Activated CD4-positive, alpha-beta memory T cell treated with anti-CD3 and anti-CD28 coated beads, Interleukin-2, amount 10 ng/mL, durations not matched to agents 7 days and 5 days (primary cell): ENCODE measurements at regions not wholly inside any gene's neighbourhood (a gene's known extent, or its start where the extent isn't known, plus 50 kb on each side); places are given as distances from the start of the nearest gene placed in this dataset.

Experiments
- CTCF ChIA-PET: fragments of 350-600 bp; sonication (Branson Sonifier 250); formaldehyde crosslinking; loops from one replicate; lab custom pipeline; 2021; ENCODE audit warnings: antibody characterized with exemption, inconsistent platforms; lab: Charles Lee
- POLR2A ChIA-PET: fragments of 350-600 bp; sonication (Branson Sonifier 250); formaldehyde crosslinking; loops from one replicate; lab custom pipeline; 2021; ENCODE audit warnings: antibody characterized with exemption; lab: Charles Lee
- DNase-seq: peaks from one replicate; pipeline ENCODE4 v3.0.0-alpha.2; 2020
- H3K27ac Mint-ChIP-seq: one replicate; pipeline ENCODE4 v1.8.0; 2021; ENCODE audit warnings: mild to moderate bottlenecking, mixed read lengths
- H3K27me3 Mint-ChIP-seq: one replicate; pipeline ENCODE4 v1.8.0; 2021; ENCODE audit warnings: mixed read lengths
- H3K36me3 Mint-ChIP-seq: one replicate; pipeline ENCODE4 v1.8.0; 2021; ENCODE audit warnings: low read depth, mixed read lengths
- H3K4me1 Mint-ChIP-seq: one replicate; pipeline ENCODE4 v1.8.0; 2021; ENCODE audit warnings: mixed read lengths
- H3K4me3 Mint-ChIP-seq: one replicate; pipeline ENCODE4 v1.8.0; 2021; ENCODE audit warnings: mild to moderate bottlenecking, mixed read lengths
- H3K9me3 Mint-ChIP-seq: one replicate; pipeline ENCODE4 v1.8.0; 2021; ENCODE audit warnings: mixed read lengths

DNA sequence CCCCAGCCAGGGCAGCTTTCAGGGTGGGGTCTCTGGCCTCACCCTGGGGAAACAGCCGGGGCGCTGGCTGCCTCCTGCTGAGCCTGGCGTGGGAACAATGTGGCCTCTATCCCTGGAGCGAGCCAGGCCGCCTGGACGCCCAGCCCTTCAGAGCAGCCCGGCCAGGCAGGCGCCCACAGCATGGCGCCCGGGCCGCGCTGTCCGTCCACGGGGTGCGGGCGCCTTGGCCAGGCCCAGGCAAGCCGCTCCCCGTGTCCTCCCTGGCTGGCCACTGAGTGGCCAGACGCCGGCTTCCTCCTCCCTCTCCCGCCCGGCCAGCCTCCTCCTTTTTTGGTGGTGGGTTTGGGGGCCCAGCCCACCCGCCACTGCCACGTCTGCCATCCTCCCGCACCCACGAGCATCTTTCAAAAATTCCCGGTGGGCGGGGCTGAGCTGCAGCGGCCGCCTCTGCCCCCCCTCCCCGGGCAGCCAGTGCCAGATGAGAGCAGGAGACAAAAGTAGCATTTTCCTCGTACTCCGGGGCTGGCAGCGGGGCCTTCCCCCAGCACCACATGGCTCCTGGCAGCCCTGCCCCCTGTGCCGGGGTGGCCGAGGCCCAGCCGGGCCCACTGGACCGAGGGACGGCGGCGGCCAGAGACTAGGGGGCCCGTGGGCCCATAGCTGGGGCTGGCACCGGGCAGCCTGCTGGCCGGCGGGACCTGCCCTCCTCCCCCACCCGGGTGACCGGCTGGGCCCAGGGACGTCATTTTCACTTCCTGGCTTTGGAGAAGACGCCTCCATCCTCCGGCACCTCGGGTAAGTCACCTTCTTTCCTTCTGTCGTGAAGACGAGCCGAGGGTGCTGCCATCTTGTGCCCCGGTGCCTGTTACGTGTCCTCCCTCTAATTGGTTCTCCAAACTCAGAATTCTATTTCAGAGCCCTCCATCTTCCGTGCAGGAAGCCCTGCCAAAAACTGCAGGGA, 70.2 kb upstream of the PPARA start:
- no peaks in the 10 kb centered on the region for H3K9me3 Mint-ChIP-seq
- H3K27ac Mint-ChIP-seq = no peak overlapping the region
- H3K4me1 Mint-ChIP-seq = peaks cover 17% of the 10 kb centered on the region
- DNase-seq = no peak
- no peak overlapping the region for H3K4me3 Mint-ChIP-seq
- ChIA-PET POLR2A (no interaction called here), CTCF (no interaction called here)
- no peaks in the 10 kb centered on the region for H3K27me3 Mint-ChIP-seq
- H3K36me3 Mint-ChIP-seq = peaks cover 5% of the 10 kb centered on the region

DNA sequence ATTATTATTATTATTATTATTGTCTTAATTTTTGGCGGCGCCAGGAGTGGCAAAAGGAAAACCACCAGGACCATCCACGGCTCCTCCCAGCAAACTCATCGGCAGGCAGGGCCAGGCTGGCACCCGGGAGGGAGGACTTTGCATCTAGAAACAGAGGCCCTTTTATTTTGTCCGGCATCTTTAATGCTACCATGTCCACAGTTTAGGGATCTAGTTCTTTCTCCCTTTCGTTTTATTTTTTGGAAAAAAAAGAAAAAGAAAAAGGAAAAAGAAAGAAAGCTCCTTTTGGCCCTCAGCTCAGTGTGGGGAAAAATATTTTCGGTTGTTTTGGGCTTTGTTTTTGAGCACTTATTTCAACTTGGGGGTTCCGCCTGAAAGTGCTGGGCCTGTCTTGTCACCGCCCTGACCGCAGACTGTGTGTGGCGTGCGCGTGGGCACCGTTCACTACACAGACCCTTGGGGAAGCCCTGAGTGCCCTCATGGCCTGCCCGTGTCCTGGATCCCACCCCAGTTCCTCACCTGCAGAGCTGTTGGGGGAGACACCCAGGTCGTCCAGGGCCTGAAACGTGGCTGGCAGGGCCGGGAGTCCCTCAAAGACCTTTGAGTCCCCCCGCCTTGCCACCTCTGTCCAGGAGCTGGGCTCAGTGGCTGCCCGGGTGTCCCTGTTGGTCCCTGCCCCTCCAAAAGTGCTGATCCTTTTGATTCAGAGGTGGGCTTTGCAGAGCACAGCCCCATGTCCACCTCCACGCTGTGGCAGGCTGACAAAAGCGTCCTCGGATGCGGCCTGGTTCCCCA, 69.1 kb upstream of the PPARA start:
- Mint-ChIP-seq H3K36me3 (peaks cover under 1% of the 10 kb centered on the region), H3K9me3 (no peaks in the 10 kb centered on the region), H3K27me3 (no peaks in the 10 kb centered on the region), H3K4me3 (no peak overlapping the region), H3K4me1 (peaks cover 9% of the 10 kb centered on the region), H3K27ac (no peak overlapping the region)
- DNase-seq = no peak
- ChIA-PET POLR2A (no interaction called here), CTCF (no interaction called here)

DNA sequence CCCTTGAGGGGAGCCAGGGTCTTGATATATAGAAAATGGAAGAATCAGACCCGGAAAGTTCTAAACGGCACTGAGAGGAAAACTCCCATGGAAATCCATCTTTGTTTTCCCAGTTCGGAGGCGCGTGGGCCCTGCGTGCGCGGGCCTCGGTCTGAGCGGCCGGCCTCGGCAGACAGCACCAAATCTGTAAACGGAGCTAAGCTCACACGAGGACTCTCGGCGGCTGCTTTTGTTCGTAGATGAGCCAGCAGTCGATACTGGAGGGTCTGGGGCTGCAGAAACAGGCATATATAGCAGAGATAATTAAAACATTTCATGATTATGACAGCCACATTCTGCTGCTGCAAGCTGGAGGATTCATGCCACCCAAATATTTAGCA, 68.5 kb upstream of the PPARA start:
- Mint-ChIP-seq H3K27me3 (no peaks in the 10 kb centered on the region), H3K4me3 (no peak overlapping the region), H3K36me3 (no peaks in the 10 kb centered on the region), H3K4me1 (peaks cover 6% of the 10 kb centered on the region), H3K9me3 (no peaks in the 10 kb centered on the region), H3K27ac (no peak overlapping the region)
- ChIA-PET POLR2A (interaction anchor here (0.6 kb wide), 1 partner anchor 11 kb away, joined by 4 read pairs; no protein-coding TSS in a partner anchor), CTCF (interaction anchor here (0.7 to 1.3 kb wide), 2 partner anchors 76 to 255 kb away, joined by 4 to 5 read pairs; no protein-coding TSS in a partner anchor)
- no peak for DNase-seq

DNA sequence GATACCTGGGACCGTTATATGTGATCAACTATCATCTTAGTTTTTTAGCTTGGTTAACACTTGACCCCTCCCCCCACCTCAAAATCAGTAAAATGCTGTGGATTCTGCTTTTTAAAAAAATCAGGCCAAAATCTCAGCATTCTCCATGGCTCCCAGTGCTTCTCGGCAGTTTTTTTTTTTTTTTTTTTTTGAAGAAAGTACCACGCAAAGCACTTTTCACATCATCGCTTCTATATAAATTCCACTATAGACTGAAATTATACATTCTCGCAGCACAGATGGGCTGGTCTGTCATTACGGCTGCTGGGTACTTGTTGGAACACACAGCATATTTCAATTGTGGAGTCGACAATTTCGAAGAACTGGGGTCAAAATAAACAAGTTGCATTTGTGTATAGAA, 67.7 kb upstream of the PPARA start:
- Mint-ChIP-seq H3K36me3 (no peaks in the 10 kb centered on the region), H3K27ac (no peak overlapping the region), H3K9me3 (no peaks in the 10 kb centered on the region), H3K4me1 (peaks cover 2% of the 10 kb centered on the region), H3K27me3 (no peaks in the 10 kb centered on the region), H3K4me3 (no peak overlapping the region)
- ChIA-PET POLR2A (no interaction called here), CTCF (interaction anchor here (0.7 to 1.3 kb wide), 2 partner anchors 76 to 254 kb away, joined by 4 to 5 read pairs; no protein-coding TSS in a partner anchor)
- no peak for DNase-seq

DNA sequence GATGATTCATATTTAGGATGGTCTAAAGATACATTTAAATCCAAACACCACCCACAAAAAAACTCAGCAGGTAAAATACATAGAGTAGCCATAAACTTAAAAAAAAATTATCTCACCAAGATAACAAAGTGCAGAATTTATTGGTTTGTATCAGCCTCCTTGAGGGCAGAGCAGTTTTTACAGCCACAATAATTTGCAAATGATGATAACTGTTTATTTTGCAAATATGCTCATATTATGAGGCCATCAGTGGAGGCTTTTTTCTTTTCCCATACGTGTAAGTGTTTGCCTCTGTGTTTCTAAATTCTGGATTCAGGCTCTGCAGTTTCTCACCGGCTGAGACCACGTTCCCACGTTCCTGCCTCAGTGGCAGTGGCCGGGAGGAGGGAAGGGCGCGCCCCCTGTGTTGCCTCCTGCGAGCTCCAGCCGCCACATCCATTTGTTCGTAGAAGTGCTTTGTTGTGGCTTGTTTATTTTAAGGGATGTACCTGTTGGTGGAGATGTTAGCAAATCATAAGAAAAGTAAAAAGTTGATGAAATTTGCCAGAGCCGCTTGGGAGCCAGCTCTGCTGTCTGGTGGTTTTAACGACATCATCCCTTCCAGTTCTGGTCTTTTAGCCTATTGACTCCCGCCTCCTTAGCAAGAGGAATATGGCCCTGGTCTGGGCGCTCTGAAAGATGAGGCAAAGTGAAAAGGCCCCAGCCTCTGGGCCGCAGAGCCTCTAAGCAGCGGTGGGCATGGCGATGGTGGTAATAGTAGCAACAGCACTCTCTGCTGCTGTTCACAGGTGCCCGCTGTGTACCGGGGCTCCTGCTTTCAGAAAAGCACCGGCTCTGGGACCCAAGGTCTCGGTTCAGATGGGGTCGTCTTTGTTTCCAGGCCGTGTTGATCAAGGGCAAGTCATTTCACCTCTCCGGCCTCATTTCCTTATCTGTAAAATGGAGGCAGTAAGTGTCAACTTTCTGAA, 66.7 kb upstream of the PPARA start:
- DNase-seq = no peak
- H3K4me3 Mint-ChIP-seq = no peak overlapping the region
- H3K27ac Mint-ChIP-seq = no peak overlapping the region
- H3K9me3 Mint-ChIP-seq = no peaks in the 10 kb centered on the region
- CTCF ChIA-PET = no interaction called here
- no peaks in the 10 kb centered on the region for H3K36me3 Mint-ChIP-seq
- POLR2A ChIA-PET = no interaction called here
- peaks cover 2% of the 10 kb centered on the region for H3K4me1 Mint-ChIP-seq
- H3K27me3 Mint-ChIP-seq = no peaks in the 10 kb centered on the region

DNA sequence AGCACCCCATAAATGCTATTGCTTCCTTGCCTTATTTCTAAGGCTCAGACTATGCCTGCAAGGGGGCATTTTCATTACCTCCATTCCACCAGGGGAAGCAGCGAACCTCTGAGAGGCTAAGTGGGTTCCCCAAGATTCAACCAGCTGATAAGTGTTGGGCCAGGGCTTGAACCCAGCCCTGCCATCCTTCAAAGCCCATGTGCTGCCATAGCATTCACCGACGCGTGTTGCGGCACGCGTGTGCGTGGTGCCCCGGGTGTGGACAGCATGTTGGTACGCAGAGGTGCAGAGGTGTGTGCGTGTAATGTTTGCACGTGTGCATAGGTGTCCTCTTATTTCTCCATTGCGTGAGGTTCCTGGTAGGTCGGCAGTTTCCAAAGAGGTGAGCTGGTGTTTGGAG, 66.0 kb upstream of the PPARA start:
- no peak overlapping the region for H3K27ac Mint-ChIP-seq
- H3K36me3 Mint-ChIP-seq = no peaks in the 10 kb centered on the region
- no peak overlapping the region for H3K4me3 Mint-ChIP-seq
- no peak for DNase-seq
- H3K27me3 Mint-ChIP-seq = no peaks in the 10 kb centered on the region
- ChIA-PET POLR2A (no interaction called here), CTCF (no interaction called here)
- no peaks in the 10 kb centered on the region for H3K9me3 Mint-ChIP-seq
- peaks cover 2% of the 10 kb centered on the region for H3K4me1 Mint-ChIP-seq

DNA sequence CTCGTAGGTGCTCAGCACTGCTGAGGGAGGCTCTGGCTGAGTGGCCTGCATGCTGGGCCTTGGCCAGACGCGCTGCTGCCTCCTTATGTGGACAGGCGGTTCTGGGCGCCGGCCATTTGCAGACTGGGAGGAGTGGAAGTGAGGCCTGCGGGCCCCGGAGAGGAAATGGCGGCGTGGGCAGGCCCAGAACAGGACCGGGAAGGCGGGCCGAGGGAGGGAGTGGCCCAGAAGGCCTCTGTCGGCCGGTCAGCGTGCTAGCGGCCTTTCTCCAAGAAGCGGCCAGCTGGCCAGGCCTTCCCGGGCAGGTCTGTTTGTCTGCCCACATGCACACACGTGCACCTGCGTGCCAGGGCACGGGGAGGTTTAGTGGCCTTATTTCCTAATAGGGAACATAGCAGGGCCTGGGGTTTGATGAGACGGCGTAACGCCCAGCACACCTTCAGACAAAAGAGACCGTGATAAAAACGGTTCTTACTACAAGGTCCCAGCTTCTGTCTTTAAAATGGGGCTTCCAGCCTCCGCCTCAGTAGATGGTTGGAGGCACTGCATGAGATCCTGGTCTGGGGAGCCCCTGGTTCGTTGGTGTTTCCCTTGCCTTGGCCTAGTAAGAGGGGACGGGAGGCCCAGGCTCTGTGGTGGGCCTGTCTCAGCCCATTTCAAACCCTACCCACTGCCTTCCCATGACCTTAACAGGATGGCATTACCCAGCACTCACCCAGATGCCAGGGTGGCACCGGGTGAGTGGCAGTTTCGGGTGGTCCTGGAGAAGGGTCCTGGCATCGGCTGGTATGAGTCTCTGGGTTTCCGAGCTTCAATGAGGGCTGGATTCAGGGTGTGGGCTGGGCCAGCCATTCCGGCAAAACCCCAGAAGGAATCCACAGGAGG, 65.1 kb upstream of the PPARA start:
- DNase-seq = no peak
- H3K4me1 Mint-ChIP-seq = peaks cover 2% of the 10 kb centered on the region
- CTCF ChIA-PET = no interaction called here
- H3K9me3 Mint-ChIP-seq = no peaks in the 10 kb centered on the region
- no peaks in the 10 kb centered on the region for H3K36me3 Mint-ChIP-seq
- POLR2A ChIA-PET = no interaction called here
- H3K4me3 Mint-ChIP-seq = no peak overlapping the region
- no peaks in the 10 kb centered on the region for H3K27me3 Mint-ChIP-seq
- no peak overlapping the region for H3K27ac Mint-ChIP-seq

DNA sequence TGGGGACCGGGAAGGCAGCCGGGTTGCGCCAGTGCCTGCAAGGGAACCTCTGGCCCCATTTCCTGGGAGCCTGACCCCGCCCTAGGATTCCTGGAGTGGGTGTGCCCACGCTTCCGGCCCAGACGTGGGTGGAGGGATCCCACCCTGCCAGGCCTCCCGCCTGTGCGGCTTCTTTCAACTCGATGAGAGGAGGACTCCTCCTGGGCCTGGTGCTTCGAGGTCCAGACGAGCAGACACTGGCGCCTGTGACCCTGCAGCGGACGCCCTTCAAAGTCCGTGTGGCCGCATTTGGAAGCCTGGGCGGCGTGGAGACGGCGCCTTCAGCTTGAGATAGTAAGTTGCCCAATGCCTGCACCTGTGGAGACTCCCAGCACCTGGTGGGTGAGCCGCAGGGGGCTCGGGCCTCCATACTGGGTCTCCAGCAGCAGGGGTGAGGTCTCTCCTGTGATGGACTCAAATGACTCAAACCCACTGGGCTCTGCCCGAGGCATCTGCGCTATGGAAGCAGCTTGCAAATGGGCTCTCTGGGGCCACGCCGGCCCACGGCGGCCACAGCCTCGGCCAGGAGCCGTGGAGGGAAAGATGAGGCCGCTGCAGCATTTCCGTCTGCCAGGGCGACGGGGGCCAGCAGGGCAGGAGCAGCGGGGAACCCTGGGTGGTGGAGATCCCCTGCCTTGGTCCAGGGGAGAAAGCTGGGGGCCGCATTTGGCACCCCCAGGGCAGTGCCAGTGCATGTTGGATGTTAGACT, 64.3 kb upstream of the PPARA start:
- DNase-seq = no peak
- CTCF ChIA-PET = no interaction called here
- Mint-ChIP-seq H3K27ac (no peak overlapping the region), H3K9me3 (no peaks in the 10 kb centered on the region), H3K36me3 (no peaks in the 10 kb centered on the region), H3K27me3 (no peaks in the 10 kb centered on the region), H3K4me3 (no peak overlapping the region), H3K4me1 (peaks cover 4% of the 10 kb centered on the region)
- POLR2A ChIA-PET = no interaction called here

DNA sequence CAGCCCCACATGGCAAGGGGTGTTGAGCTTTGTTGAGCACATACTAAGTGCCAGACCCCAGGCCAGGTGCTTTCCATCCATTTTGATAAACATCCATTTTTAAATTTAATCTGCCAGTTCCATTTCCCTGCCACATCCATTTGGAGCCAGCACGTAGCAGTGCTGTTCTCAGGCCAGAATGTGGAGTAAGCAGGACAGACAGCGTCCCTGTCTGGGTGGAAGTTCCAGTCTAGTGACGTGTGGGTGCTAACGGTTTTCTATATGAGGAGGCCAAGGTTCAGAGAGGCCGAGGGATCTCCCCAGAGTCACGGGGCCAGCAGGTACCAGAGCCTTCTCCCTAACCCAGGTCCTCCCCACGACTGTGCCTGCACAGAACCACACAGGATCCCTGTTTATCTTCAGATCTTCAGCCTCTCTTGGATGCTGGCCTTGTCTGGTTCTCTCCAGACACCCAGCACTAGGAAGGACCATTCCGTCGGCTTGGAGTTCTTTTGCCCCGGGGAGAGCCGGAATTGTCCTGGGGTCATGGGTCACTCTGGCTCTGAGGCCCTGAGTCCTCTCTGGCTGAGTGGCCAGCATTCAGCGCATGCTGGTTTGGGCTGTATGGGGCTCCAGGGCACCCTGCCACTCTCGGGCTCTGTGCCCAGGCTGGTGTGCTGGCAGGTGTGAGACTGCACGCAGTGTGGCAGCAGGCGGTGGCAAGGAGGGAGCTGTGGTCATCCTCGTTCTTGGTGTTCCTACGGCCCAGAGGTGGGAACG, 63.6 kb upstream of the PPARA start:
- ChIA-PET POLR2A (no interaction called here), CTCF (no interaction called here)
- Mint-ChIP-seq H3K27ac (no peak overlapping the region), H3K4me3 (no peak overlapping the region), H3K4me1 (peaks cover 6% of the 10 kb centered on the region), H3K27me3 (no peaks in the 10 kb centered on the region), H3K36me3 (no peaks in the 10 kb centered on the region), H3K9me3 (no peaks in the 10 kb centered on the region)
- no peak for DNase-seq

DNA sequence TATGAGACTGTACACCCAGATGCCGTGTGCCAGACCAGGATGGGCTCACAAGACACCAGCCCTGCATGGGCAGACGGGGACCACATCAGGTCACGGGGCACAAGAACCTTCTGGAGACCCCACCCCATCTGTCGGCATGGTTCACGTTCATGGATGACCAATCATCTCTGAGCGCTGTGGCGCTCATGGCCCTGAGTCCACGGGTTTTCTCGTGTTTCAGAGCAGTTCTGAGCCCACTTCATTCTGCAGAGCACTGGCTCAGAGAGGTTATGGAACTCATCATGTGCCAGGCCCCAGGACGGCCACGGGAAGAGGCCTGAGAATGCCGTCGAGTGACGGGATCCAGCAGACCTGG, 63.0 kb upstream of the PPARA start:
- Mint-ChIP-seq H3K4me3 (no peak overlapping the region), H3K27ac (no peak overlapping the region), H3K9me3 (no peaks in the 10 kb centered on the region), H3K4me1 (peaks cover 10% of the 10 kb centered on the region), H3K27me3 (no peaks in the 10 kb centered on the region), H3K36me3 (no peaks in the 10 kb centered on the region)
- ChIA-PET CTCF (no interaction called here), POLR2A (interaction anchor here (1.0 kb wide), 1 partner anchor 74 kb away, joined by 3 read pairs; no protein-coding TSS in a partner anchor)
- DNase-seq = no peak

DNA sequence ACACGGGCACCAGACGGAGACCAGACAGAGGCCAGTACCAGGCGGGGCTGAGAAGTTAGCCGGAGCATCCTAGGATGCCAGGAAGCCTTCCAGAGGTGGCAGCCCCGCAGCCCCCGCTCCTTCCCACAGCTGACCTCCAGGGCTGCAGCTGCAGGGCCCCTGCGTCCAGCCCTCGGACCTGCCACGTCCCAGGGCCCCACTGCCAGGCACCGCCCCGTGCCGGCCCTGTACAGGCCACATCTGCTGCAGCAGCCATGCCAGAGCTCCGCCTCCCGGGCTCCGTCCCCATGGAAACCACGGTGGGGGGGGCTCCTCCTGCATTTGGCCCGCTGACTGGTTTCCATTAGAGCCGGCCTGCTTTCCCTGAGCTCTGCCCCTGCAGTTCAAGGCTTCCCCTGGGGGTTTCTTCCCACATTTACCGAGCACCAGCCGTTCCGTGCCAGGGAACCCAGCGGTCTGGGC, 62.5 kb upstream of the PPARA start:
- H3K9me3 Mint-ChIP-seq = no peaks in the 10 kb centered on the region
- POLR2A ChIA-PET = interaction anchor here (1.0 kb wide), 1 partner anchor 75 kb away, joined by 3 read pairs; no protein-coding TSS in a partner anchor
- no peak overlapping the region for H3K4me3 Mint-ChIP-seq
- DNase-seq = no peak
- H3K4me1 Mint-ChIP-seq = peaks cover 10% of the 10 kb centered on the region
- no peaks in the 10 kb centered on the region for H3K27me3 Mint-ChIP-seq
- H3K36me3 Mint-ChIP-seq = no peaks in the 10 kb centered on the region
- H3K27ac Mint-ChIP-seq = no peak overlapping the region
- CTCF ChIA-PET = no interaction called here
